ENCODE measurements at regions not wholly inside any gene's neighbourhood (a gene's known extent, or its start where the extent isn't known, plus 50 kb on each side); places are given as distances from the start of the nearest gene placed in this dataset.

DNA sequence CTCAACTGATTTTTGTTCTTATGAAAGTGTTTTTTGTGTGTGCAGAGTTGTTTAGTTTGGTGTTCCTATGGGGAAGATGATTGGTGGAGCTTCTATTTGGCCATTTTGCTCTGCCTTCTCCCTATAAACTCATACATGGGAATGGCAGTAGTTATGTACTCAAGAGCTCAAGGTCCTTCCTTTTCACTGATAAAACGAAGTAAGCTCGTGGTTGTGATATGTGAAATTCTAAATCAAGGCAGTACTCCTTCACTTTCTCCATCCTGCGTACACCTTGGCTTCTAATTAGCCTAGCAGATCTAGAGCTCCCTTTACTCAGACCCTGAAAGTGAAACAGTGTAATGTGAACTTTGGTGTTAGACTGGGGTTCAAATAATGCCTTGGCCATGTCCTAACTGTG lies 159.3 kb upstream of the TNC start:
- TF ChIP-seq, protein P1, sequence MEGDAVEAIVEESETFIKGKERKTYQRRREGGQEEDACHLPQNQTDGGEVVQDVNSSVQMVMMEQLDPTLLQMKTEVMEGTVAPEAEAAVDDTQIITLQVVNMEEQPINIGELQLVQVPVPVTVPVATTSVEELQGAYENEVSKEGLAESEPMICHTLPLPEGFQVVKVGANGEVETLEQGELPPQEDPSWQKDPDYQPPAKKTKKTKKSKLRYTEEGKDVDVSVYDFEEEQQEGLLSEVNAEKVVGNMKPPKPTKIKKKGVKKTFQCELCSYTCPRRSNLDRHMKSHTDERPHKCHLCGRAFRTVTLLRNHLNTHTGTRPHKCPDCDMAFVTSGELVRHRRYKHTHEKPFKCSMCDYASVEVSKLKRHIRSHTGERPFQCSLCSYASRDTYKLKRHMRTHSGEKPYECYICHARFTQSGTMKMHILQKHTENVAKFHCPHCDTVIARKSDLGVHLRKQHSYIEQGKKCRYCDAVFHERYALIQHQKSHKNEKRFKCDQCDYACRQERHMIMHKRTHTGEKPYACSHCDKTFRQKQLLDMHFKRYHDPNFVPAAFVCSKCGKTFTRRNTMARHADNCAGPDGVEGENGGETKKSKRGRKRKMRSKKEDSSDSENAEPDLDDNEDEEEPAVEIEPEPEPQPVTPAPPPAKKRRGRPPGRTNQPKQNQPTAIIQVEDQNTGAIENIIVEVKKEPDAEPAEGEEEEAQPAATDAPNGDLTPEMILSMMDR (IDR thresholded peaks at IDR 0.05; ENCODE audit: insufficient read depth, low read depth, low read length): no peak
- DNase-seq (ENCODE audit: low read depth): no peak
- no peak overlapping the region for H3K4me3 ChIP-seq (ENCODE audit: low read depth, low read length)

DNA sequence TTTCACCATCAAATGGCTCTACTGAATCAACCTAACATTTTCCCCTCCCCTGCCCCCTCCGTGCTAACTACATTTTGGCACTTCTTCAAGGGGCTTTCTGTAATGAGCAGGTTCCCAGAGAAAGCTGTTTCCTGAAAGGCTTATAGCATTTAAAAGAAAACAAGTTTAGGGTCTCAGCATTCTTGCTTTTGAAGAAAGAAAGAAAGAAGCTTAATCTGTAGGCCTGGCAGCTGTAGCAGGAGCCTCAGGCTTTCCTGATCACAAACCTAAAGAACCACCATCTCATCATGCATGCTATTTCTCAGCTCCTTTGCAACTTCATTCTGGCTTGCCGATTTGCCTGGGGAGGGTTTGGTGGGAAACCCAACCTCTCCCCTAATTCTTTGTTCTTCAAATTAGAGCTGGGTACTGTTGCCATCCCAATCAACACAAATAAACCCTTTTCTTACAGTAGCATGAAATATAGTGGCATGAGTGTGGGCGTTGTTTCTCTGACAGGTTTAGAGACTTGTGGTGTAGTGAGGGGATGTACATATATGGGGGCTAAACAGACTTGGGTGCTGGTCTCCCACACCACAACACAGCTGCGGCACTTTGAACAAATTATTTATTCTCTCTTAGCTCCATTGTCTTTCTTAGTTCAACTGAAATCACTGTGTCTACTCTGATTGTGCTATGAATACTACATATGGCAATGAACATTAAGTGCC lies 160.5 kb upstream of the TNC start:
- DNase-seq (ENCODE audit: low read depth): no peak
- TF ChIP-seq, protein P1 (IDR thresholded peaks at IDR 0.05; ENCODE audit: insufficient read depth, low read depth, low read length): no peak
- H3K4me3 ChIP-seq (ENCODE audit: low read depth, low read length): no peak overlapping the region

DNA sequence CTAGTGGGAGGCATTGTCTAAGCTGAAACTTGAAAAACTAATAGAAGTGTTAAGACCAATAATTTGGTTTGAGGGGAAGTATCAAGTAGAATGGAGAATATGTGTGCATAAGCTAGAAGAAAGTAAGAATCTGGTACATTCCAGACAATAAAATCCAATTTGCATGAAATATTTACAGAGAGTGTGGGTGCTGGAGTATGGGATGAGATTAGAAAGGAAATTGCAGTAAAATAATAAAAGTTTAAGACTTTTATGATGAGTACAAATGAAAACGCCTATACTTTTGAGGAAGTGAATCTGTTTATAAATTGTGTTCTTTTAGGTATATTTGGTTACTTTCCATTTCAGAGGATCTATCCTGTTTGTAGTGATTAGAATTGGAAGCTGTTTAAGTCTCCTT lies 165.4 kb upstream of the TNC start:
- TF ChIP-seq, protein P1 (IDR thresholded peaks at IDR 0.05; ENCODE audit: insufficient read depth, low read depth, low read length): no peak
- DNase-seq (ENCODE audit: low read depth): no peak
- no peak overlapping the region for H3K4me3 ChIP-seq (ENCODE audit: low read depth, low read length)

DNA sequence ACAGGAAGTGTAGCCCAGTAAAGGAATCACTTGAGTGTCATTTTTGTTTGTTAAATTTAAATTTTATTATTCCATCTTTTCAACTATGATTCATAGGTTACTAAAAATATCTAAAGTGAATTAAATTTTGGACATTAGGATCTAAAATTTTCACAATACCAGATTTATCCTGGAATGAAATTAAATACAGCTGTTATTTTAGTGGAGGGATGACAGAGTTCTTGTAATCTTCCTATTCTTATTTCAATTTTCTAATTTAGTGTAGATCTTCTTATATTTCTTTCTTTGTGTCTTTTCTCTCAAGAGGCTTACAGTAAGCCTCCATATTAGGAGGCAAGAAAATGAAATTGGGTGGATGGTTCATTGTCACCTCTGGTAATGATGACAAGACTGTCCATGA lies 167.9 kb upstream of the TNC start:
- DNase-seq (ENCODE audit: low read depth): no peak
- TF ChIP-seq, protein P1 (IDR thresholded peaks at IDR 0.05; ENCODE audit: insufficient read depth, low read depth, low read length): no peak
- no peak overlapping the region for H3K4me3 ChIP-seq (ENCODE audit: low read depth, low read length)

DNA sequence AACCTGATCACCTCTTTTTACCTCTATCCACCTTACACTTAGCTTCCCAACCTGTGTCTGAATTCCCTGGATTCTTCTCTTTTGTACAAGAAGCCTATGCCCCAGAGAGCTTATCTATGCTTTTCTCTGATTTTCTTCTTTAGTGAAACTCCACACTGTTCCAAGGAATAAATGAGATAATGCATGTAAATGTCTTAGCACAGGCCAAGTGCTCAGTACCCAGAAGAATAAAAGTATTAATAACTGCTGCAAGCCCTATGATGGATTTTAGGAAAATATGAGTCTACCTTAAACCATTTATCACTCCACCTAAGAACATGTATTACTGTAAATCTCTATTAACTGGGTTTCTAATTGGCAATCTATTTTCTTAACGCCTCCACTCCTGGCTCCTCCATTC lies 168.5 kb upstream of the TNC start:
- no peak for DNase-seq (ENCODE audit: low read depth)
- TF ChIP-seq, protein P1 (IDR thresholded peaks at IDR 0.05; ENCODE audit: insufficient read depth, low read depth, low read length): no peak
- no peak overlapping the region for H3K4me3 ChIP-seq (ENCODE audit: low read depth, low read length)

DNA sequence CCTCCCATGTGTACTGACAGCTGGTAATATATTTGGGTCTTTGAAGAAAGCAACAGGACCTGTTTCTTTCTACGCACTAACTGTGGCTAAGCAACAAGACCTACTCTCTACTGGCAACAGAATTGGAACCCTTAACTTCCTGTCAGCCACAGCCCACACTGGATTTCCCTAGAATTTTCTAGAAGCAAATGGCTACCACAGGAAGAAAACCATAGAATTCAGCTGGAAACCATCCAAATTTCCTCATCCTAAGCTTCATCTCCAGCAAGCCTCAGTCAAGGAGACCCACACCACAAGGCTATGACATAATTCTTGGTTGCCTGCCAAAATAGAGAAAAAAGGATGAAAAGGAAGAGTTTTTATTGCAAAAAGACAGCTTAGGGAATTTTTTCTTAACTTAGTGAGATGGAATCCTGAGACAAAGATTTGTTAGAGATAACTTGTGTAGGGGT lies 171.8 kb upstream of the TNC start:
- TF ChIP-seq, protein P1 (IDR thresholded peaks at IDR 0.05; ENCODE audit: insufficient read depth, low read depth, low read length): no peak
- DNase-seq (ENCODE audit: low read depth): peak; percentile 73
- no peak overlapping the region for H3K4me3 ChIP-seq (ENCODE audit: low read depth, low read length)

DNA sequence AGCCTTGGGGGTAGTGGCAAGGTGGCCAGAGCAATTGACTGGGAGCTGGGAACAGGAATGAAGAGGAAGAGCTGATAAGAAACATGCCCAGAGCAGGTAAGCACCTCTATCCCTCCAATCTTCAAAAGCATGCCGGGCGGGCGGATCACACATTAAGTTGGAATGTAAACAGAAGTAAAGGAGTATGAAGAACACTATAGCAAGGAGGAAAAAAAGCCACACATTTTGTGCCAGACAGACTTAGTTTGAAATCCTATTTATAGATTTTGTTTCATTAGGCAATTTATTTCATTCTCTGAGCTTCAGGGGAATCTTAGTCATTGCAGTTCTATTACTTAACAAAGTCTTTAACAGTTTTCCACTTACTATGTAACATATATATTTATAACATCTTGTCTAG lies 173.9 kb upstream of the TNC start:
- TF ChIP-seq, protein P1 (IDR thresholded peaks at IDR 0.05; ENCODE audit: insufficient read depth, low read depth, low read length): no peak
- H3K4me3 ChIP-seq (ENCODE audit: low read depth, low read length): no peak overlapping the region
- peak; percentile 32 for DNase-seq (ENCODE audit: low read depth)
